PC-9 (cell line): ENCODE measurements at regions not wholly inside any gene's neighbourhood (a gene's known extent, or its start where the extent isn't known, plus 50 kb on each side); places are given as distances from the start of the nearest gene placed in this dataset.

Experiments used
- BruUV-seq: library from RNA; stranded (reverse); fragments of 400-500 nt; replicated peaks from 2 replicates; lab custom pipeline; 2021; lab: Mats Ljungman, UMichigan
- CTCF ChIA-PET: fragments of 300-600 bp; sonication (Branson Sonifier 250); formaldehyde crosslinking; loops from one replicate; lab custom pipeline; 2022; ENCODE audit warnings: antibody characterized with exemption; lab: Charles Lee
- POLR2A ChIA-PET: fragments of 300-600 bp; sonication (Branson Sonifier 250); formaldehyde crosslinking; loops from one replicate; lab custom pipeline; 2022; ENCODE audit warnings: antibody characterized with exemption; ENCODE audit not compliant: unreplicated experiment; lab: Charles Lee
- DNase-seq, 2 experiments: peaks; one replicate each; pipeline versions ENCODE4 v3.0.0 to v3.0.0-alpha.2; 2015 to 2022; ENCODE audit warnings: mixed read lengths in 1 of 2
- H2AFZ ChIP-seq: fragments of 200-600 bp; sonication (generic); 2 replicates; pipeline ENCODE4 v1.8.1; 2017; ENCODE audit warnings: antibody characterized with exemption
- H3F3A ChIP-seq: fragments of 200-600 bp; sonication (generic); 2 replicates; pipeline ENCODE4 v1.8.1; 2017; ENCODE audit warnings: antibody characterized with exemption, mild to moderate bottlenecking, low read depth; ENCODE audit not compliant: insufficient read depth
- H3K27ac ChIP-seq: fragments of 200-600 bp; sonication (generic); 2 replicates; pipeline ENCODE4 v1.6.1; 2016; ENCODE audit warnings: mixed run types
- H3K27me3 ChIP-seq: fragments of 200-600 bp; sonication (generic); 2 replicates; pipeline ENCODE4 v1.6.1; 2016; ENCODE audit warnings: low read depth, mixed run types; ENCODE audit not compliant: insufficient read depth
- H3K36me3 ChIP-seq: fragments of 200-600 bp; sonication (generic); 2 replicates; pipeline ENCODE4 v1.6.1; 2016; ENCODE audit warnings: low read depth, mixed run types
- H3K4me1 ChIP-seq: fragments of 200-600 bp; sonication (generic); replicated peaks from 2 replicates; pipeline ENCODE4 v1.6.1; 2016; ENCODE audit warnings: mixed run types; ENCODE audit not compliant: insufficient read depth
- H3K4me2 ChIP-seq: fragments of 200-600 bp; sonication (generic); 2 replicates; pipeline ENCODE4 v1.6.1; 2017; ENCODE audit warnings: mixed run types
- H3K4me3 ChIP-seq: fragments of 200-600 bp; sonication (generic); 2 replicates; pipeline ENCODE4 v1.6.1; 2016; ENCODE audit warnings: mixed run types
- H3K79me2 ChIP-seq: fragments of 200-600 bp; sonication (generic); 2 replicates; pipeline ENCODE4 v1.6.1; 2017; ENCODE audit warnings: low read depth, mixed run types
- H3K9me2 ChIP-seq: fragments of 200-600 bp; sonication (generic); 2 replicates; pipeline ENCODE4 v1.8.1; 2017; ENCODE audit warnings: mild to moderate bottlenecking; ENCODE audit not compliant: insufficient read depth
- H3K9me3 ChIP-seq: fragments of 200-600 bp; sonication (generic); 2 replicates; pipeline ENCODE4 v1.8.1; 2016; ENCODE audit warnings: low read depth; ENCODE audit not compliant: insufficient read depth
- H4K20me1 ChIP-seq: fragments of 200-600 bp; sonication (generic); 2 replicates; pipeline ENCODE4 v1.8.1; 2017; ENCODE audit not compliant: insufficient read depth
- EZH2 ChIP-seq: fragments of 200-600 bp; sonication (generic); IDR thresholded peaks from 2 replicates; pipeline ENCODE4 v1.8.0; 2017; ENCODE audit warnings: antibody characterized with exemption, low read depth
- intact Hi-C: fragments of 100-400 bp; cut with micrococcal nuclease; formaldehyde crosslinking; loops from one replicate; pipeline ENCODE4 v1.10.0; 2022; ENCODE audit not compliant: unreplicated experiment
- TF ChIP-seq, protein P1 (sequence below): fragments of 200-600 bp; sonication (generic); conservative IDR thresholded peaks from 2 replicates; pipeline ENCODE4 v1.6.1; 2017; ENCODE audit warnings: mixed run types, antibody characterized with exemption, mild to moderate bottlenecking, moderate library complexity

DNA sequence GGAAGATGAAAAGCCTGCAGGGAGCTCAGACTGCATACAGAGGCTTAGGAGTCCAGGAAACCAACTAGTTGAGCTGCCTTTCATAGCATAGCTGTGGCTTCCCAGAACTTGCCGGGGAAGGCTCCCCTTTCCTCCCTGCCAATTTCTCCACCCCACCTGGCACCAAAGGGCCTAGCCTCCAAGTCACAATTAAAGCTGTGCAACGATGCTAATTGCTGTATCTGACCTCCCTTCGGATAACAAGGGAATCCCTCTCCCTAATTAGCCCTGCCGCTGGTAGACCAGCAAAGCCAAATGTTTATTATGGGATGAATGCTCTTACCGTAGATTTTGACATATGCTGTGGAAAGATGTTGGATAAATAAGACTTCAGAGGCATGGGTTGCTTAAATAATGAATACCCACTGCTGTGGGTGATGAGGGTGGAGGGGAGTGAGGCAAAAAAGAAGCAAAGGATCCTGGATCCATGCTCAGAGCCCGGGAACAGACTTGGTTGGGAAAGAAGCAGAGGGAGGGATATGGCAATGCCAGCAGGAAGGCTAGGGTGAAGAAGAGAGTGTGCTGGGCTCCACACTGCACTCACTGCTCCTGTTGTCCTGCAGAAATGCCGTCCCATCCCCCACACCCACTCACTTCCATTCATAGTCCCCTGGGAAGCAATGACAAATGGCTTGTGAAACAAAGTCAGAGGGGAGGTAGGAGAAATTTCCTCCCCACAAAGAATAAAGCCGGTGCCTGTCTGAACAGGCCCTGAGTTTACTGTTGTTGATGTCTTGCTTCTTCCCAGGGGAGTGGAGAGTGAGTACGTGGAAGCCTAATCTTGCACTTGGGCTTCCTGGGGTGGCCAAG, 608.1 kb upstream of the CADM1 start:
- Histone ChIP-seq H3F3A (no peaks in the 10 kb centered on the region), H2AFZ (no peak overlapping the region), H3K27ac (no peak overlapping the region), H4K20me1 (no peaks in the 10 kb centered on the region), H3K27me3 (peaks cover 12% of the 10 kb centered on the region), H3K4me2 (no peak overlapping the region), H3K4me3 (no peak overlapping the region), H3K79me2 (no peaks in the 10 kb centered on the region), H3K36me3 (no peaks in the 10 kb centered on the region), H3K9me2 (no peaks in the 10 kb centered on the region), H3K9me3 (no peaks in the 10 kb centered on the region), H3K4me1 (no peaks in the 10 kb centered on the region)
- BruUV-seq, result no TSS peak
- intact Hi-C loops, result no loop called here
- no peak for DNase-seq
- CTCF ChIA-PET, result no interaction called here
- TF ChIP-seq, protein P1, sequence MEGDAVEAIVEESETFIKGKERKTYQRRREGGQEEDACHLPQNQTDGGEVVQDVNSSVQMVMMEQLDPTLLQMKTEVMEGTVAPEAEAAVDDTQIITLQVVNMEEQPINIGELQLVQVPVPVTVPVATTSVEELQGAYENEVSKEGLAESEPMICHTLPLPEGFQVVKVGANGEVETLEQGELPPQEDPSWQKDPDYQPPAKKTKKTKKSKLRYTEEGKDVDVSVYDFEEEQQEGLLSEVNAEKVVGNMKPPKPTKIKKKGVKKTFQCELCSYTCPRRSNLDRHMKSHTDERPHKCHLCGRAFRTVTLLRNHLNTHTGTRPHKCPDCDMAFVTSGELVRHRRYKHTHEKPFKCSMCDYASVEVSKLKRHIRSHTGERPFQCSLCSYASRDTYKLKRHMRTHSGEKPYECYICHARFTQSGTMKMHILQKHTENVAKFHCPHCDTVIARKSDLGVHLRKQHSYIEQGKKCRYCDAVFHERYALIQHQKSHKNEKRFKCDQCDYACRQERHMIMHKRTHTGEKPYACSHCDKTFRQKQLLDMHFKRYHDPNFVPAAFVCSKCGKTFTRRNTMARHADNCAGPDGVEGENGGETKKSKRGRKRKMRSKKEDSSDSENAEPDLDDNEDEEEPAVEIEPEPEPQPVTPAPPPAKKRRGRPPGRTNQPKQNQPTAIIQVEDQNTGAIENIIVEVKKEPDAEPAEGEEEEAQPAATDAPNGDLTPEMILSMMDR, result no peak
- no peak for TF ChIP-seq EZH2
- POLR2A ChIA-PET, result no interaction called here

DNA sequence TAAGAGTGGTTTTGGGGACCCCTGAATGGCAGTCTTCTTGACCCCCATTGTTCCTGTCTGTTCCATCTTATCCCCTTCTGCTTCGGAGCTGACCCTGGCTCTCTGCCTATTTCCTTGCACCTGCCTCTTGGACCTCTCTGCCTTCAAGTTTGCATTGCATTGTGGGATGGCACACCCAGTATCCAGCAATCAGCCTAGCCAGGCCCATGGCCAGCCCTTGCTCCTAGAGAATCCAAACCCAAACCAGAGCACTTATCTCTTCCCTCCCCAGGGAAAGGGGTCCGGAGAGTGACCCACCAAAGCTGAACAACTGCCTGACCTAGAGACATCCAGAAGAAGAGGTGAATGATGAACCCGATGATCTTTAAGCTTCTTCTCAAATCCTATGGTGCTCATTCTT, 607.3 kb upstream of the CADM1 start:
- no peak for DNase-seq
- BruUV-seq, result no TSS peak
- H3K4me2 ChIP-seq, result no peak overlapping the region
- H3K79me2 ChIP-seq, result no peaks in the 10 kb centered on the region
- H3F3A ChIP-seq, result no peaks in the 10 kb centered on the region
- no peak for TF ChIP-seq EZH2
- TF ChIP-seq, protein P1, result no peak
- ChIA-PET POLR2A (no interaction called here), CTCF (no interaction called here)
- intact Hi-C loops, result no loop called here
- H3K27me3 ChIP-seq, result peaks cover 8% of the 10 kb centered on the region; the same call in 1 of the 2 replicates
- no peaks in the 10 kb centered on the region for H3K9me3 ChIP-seq
- no peak overlapping the region for H2AFZ ChIP-seq
- H3K27ac ChIP-seq, result no peak overlapping the region
- H3K36me3 ChIP-seq, result no peaks in the 10 kb centered on the region
- no peaks in the 10 kb centered on the region for H4K20me1 ChIP-seq
- H3K9me2 ChIP-seq, result no peaks in the 10 kb centered on the region
- no peak overlapping the region for H3K4me3 ChIP-seq
- no peaks in the 10 kb centered on the region for H3K4me1 ChIP-seq

DNA sequence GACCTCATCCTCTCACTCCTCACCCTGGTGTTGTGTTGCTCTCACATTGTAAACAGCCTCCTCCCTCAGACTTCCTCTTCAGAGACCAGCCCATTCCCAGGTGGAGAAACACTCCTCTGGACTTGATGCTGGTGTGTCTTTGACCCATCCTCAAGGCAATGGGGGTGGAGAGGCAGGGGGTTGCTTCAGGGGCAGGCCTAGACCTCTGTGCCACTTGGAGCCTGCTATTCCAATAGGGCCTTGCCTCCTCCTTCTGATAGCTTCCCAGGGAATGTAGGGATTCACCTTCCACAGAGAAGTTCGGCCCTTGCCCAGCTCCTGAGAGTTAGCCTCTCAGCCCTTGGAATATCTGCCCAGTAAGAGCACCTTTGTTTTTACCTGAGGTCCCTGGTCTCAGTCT, 606.6 kb upstream of the CADM1 start:
- no peaks in the 10 kb centered on the region for H3F3A ChIP-seq
- no peak overlapping the region for H3K27ac ChIP-seq
- no peak for DNase-seq
- H3K9me2 ChIP-seq, result no peaks in the 10 kb centered on the region
- intact Hi-C loops, result no loop called here
- H2AFZ ChIP-seq, result no peak overlapping the region
- peaks cover 8% of the 10 kb centered on the region; the same call in 1 of the 2 replicates for H3K27me3 ChIP-seq
- no peaks in the 10 kb centered on the region for H3K36me3 ChIP-seq
- no peak overlapping the region for H3K4me2 ChIP-seq
- H3K4me1 ChIP-seq, result no peaks in the 10 kb centered on the region
- no peaks in the 10 kb centered on the region for H3K9me3 ChIP-seq
- H3K4me3 ChIP-seq, result no peak overlapping the region
- no peaks in the 10 kb centered on the region for H4K20me1 ChIP-seq
- no peak for TF ChIP-seq EZH2
- TF ChIP-seq, protein P1, result no peak
- no TSS peak for BruUV-seq
- POLR2A ChIA-PET, result no interaction called here
- CTCF ChIA-PET, result no interaction called here
- H3K79me2 ChIP-seq, result no peaks in the 10 kb centered on the region
